HepG2 (cell line): ENCODE measurements at regions not wholly inside any gene's neighbourhood (a gene's known extent, or its start where the extent isn't known, plus 50 kb on each side); places are given as distances from the start of the nearest gene placed in this dataset.
A peak's percentile ranks its signal among the peaks of the same experiment; 100 is the strongest.

ENCODE experiments used
- DR1 ChIP-seq: sonication (generic); formaldehyde crosslinking; IDR thresholded peaks from 2 replicates; pipeline ENCODE4 v1.8.0; 2021; ENCODE audit warnings: mild to moderate bottlenecking, missing genetic modification reagents, inconsistent platforms
- FIP1L1 ChIP-seq: fragments of 200-400 bp; formaldehyde crosslinking; IDR thresholded peaks from 2 replicates; pipeline ENCODE4 v1.6.1; 2018; ENCODE audit warnings: low read depth, mild to moderate bottlenecking, low read length, moderate library complexity, borderline replicate concordance; ENCODE audit not compliant: insufficient read depth
- FOSL1 ChIP-seq: sonication (generic); formaldehyde crosslinking; IDR thresholded peaks from 2 replicates; pipeline ENCODE4 v1.9.0; 2021; ENCODE audit warnings: missing genetic modification reagents, borderline replicate concordance
- GFI1 ChIP-seq: sonication (generic); formaldehyde crosslinking; IDR thresholded peaks from 2 replicates; pipeline ENCODE4 v1.5.0; 2020; ENCODE audit warnings: missing genetic modification reagents, mild to moderate bottlenecking, borderline replicate concordance
- ISX ChIP-seq: sonication (generic); formaldehyde crosslinking; conservative IDR thresholded peaks from 2 replicates; pipeline ENCODE4 v1.5.0; 2020; ENCODE audit warnings: missing genetic modification reagents
- MTA1 ChIP-seq: sonication (generic); formaldehyde crosslinking; IDR thresholded peaks from 2 replicates; pipeline ENCODE4 v1.4.0; 2020; ENCODE audit warnings: missing genetic modification reagents, mild to moderate bottlenecking, borderline replicate concordance
- MTA3 ChIP-seq: sonication (generic); formaldehyde crosslinking; IDR thresholded peaks from 2 replicates; pipeline ENCODE4 v1.4.0; 2020; ENCODE audit warnings: missing genetic modification reagents
- SAP130 ChIP-seq: IDR thresholded peaks from 2 replicates; pipeline ENCODE4 v1.6.1; 2016; ENCODE audit warnings: low read depth
- SPEN ChIP-seq: sonication (generic); formaldehyde crosslinking; IDR thresholded peaks from 2 replicates; pipeline ENCODE4 v1.5.1; 2020; ENCODE audit warnings: low read depth, mild to moderate bottlenecking, missing genetic modification reagents
- SSRP1 ChIP-seq: IDR thresholded peaks from 2 replicates; pipeline ENCODE4 v1.6.1; 2016; ENCODE audit warnings: control low read depth
- ZFP90 ChIP-seq: sonication (generic); formaldehyde crosslinking; IDR thresholded peaks from 2 replicates; pipeline ENCODE4 v1.8.0; 2022; ENCODE audit warnings: missing genetic modification reagents, mild to moderate bottlenecking, inconsistent platforms, borderline replicate concordance
- ZNF331 ChIP-seq: sonication (generic); formaldehyde crosslinking; IDR thresholded peaks from 2 replicates; pipeline ENCODE4 v1.4.0; 2020; ENCODE audit warnings: missing genetic modification reagents
- ZNF34 ChIP-seq: sonication (generic); formaldehyde crosslinking; IDR thresholded peaks from 2 replicates; pipeline ENCODE4 v1.4.0; 2020; ENCODE audit warnings: mild to moderate bottlenecking, missing genetic modification reagents, borderline replicate concordance
- ZNF552 ChIP-seq: sonication (generic); formaldehyde crosslinking; IDR thresholded peaks from 2 replicates; pipeline ENCODE4 v1.9.0; 2022; ENCODE audit warnings: missing genetic modification reagents, mild to moderate bottlenecking, borderline replicate concordance
- TF ChIP-seq, protein P1 (sequence below): IDR thresholded peaks from 2 replicates; pipeline ENCODE4 v1.6.1; 2018; ENCODE audit warnings: missing genetic modification reagents, mild to moderate bottlenecking, missing compliant biosample characterization
- TF ChIP-seq, protein P2 (sequence below): sonication (generic); formaldehyde crosslinking; IDR thresholded peaks from 2 replicates; pipeline ENCODE4 v1.8.0; 2022; ENCODE audit warnings: missing genetic modification reagents, low read depth, mild to moderate bottlenecking, borderline replicate concordance
- TF ChIP-seq, protein P3 (sequence below): IDR thresholded peaks from 2 replicates; pipeline ENCODE4 v1.4.0; 2020; ENCODE audit warnings: mild to moderate bottlenecking, missing genetic modification reagents
- TF ChIP-seq, protein P4 (sequence below): sonication (generic); formaldehyde crosslinking; conservative IDR thresholded peaks from 2 replicates; pipeline ENCODE4 v1.4.0; 2020; ENCODE audit warnings: missing genetic modification reagents
- TF ChIP-seq, protein P5 (sequence below): IDR thresholded peaks from 2 replicates; pipeline ENCODE4 v1.6.1; 2016; ENCODE audit warnings: missing compliant biosample characterization, missing genetic modification reagents, borderline replicate concordance
- TF ChIP-seq, protein P6 (sequence below): IDR thresholded peaks from 2 replicates; pipeline ENCODE4 v1.6.1; 2016
- TF ChIP-seq, protein P7 (sequence below): sonication (generic); formaldehyde crosslinking; IDR thresholded peaks from 2 replicates; pipeline ENCODE4 v1.4.0; 2020; ENCODE audit warnings: missing genetic modification reagents

DNA sequence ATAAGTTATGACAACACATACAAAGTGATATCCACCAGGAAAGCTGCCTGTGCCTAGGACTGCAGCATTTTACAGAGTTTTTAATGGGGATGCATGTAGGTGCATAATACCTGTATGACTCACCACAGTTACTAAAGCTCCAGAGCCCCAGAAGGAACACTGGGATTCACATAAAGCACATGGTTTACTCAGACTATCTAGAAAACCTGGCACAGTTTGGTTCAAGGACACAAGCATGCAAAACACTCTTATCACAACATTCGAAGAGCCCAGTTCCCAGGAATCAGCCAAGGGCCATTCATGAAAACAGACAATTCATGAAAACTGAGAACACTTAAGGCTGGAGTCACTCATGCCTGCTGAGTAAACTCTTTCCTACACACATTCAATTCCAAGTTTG is 261.0 kb downstream of the PYDC2 start (continued):
- TF ChIP-seq SPEN (CRISPR knock-in tag) (no peak), DR1 (no peak), SAP130 (CRISPR knock-in tag) (0 out of 2 replicates have a peak, but pooled peaks have one; percentile 13), FIP1L1 (no peak), SSRP1 (CRISPR knock-in tag) (no peak), ZNF552 (CRISPR knock-in tag) (no peak), ZNF331 (CRISPR knock-in tag) (peak; percentile 47; the same call in 1 of the 2 replicates), MTA3 (CRISPR knock-in tag) (no peak), ZNF34 (CRISPR knock-in tag) (no peak), MTA1 (CRISPR knock-in tag) (no peak), FOSL1 (CRISPR knock-in tag) (peak; percentile 57; the same call in 1 of the 2 replicates), GFI1 (CRISPR knock-in tag) (no peak), ZFP90 (CRISPR knock-in tag) (no peak), ISX (CRISPR knock-in tag) (no peak)
- TF ChIP-seq, protein P1, sequence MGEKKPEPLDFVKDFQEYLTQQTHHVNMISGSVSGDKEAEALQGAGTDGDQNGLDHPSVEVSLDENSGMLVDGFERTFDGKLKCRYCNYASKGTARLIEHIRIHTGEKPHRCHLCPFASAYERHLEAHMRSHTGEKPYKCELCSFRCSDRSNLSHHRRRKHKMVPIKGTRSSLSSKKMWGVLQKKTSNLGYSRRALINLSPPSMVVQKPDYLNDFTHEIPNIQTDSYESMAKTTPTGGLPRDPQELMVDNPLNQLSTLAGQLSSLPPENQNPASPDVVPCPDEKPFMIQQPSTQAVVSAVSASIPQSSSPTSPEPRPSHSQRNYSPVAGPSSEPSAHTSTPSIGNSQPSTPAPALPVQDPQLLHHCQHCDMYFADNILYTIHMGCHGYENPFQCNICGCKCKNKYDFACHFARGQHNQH (CRISPR knock-in tag), result 0 out of 2 replicates have a peak, but pooled peaks have one; percentile 31
- TF ChIP-seq, protein P2, sequence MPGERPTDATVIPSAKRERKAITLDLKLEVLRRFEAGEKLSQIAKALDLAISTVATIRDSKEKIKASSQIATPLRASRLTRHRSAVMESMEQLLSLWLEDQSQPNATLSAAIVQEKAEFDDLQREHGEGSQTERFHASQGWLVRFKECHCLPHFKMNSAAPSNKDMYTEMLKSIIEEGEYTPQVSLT (CRISPR knock-in tag), result no peak
- TF ChIP-seq, protein P3, sequence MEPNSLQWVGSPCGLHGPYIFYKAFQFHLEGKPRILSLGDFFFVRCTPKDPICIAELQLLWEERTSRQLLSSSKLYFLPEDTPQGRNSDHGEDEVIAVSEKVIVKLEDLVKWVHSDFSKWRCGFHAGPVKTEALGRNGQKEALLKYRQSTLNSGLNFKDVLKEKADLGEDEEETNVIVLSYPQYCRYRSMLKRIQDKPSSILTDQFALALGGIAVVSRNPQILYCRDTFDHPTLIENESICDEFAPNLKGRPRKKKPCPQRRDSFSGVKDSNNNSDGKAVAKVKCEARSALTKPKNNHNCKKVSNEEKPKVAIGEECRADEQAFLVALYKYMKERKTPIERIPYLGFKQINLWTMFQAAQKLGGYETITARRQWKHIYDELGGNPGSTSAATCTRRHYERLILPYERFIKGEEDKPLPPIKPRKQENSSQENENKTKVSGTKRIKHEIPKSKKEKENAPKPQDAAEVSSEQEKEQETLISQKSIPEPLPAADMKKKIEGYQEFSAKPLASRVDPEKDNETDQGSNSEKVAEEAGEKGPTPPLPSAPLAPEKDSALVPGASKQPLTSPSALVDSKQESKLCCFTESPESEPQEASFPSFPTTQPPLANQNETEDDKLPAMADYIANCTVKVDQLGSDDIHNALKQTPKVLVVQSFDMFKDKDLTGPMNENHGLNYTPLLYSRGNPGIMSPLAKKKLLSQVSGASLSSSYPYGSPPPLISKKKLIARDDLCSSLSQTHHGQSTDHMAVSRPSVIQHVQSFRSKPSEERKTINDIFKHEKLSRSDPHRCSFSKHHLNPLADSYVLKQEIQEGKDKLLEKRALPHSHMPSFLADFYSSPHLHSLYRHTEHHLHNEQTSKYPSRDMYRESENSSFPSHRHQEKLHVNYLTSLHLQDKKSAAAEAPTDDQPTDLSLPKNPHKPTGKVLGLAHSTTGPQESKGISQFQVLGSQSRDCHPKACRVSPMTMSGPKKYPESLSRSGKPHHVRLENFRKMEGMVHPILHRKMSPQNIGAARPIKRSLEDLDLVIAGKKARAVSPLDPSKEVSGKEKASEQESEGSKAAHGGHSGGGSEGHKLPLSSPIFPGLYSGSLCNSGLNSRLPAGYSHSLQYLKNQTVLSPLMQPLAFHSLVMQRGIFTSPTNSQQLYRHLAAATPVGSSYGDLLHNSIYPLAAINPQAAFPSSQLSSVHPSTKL, result peak; percentile 78
- TF ChIP-seq, protein P4, sequence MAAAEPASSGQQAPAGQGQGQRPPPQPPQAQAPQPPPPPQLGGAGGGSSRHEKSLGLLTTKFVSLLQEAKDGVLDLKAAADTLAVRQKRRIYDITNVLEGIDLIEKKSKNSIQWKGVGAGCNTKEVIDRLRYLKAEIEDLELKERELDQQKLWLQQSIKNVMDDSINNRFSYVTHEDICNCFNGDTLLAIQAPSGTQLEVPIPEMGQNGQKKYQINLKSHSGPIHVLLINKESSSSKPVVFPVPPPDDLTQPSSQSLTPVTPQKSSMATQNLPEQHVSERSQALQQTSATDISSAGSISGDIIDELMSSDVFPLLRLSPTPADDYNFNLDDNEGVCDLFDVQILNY (CRISPR knock-in tag), result no peak
- TF ChIP-seq, protein P5, sequence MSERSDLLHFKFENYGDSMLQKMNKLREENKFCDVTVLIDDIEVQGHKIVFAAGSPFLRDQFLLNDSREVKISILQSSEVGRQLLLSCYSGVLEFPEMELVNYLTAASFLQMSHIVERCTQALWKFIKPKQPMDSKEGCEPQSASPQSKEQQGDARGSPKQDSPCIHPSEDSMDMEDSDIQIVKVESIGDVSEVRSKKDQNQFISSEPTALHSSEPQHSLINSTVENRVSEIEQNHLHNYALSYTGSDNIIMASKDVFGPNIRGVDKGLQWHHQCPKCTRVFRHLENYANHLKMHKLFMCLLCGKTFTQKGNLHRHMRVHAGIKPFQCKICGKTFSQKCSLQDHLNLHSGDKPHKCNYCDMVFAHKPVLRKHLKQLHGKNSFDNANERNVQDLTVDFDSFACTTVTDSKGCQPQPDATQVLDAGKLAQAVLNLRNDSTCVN (CRISPR knock-in tag), result peak; percentile 99
- TF ChIP-seq, protein P6, sequence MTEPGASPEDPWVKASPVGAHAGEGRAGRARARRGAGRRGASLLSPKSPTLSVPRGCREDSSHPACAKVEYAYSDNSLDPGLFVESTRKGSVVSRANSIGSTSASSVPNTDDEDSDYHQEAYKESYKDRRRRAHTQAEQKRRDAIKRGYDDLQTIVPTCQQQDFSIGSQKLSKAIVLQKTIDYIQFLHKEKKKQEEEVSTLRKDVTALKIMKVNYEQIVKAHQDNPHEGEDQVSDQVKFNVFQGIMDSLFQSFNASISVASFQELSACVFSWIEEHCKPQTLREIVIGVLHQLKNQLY, result no peak
- TF ChIP-seq, protein P7, sequence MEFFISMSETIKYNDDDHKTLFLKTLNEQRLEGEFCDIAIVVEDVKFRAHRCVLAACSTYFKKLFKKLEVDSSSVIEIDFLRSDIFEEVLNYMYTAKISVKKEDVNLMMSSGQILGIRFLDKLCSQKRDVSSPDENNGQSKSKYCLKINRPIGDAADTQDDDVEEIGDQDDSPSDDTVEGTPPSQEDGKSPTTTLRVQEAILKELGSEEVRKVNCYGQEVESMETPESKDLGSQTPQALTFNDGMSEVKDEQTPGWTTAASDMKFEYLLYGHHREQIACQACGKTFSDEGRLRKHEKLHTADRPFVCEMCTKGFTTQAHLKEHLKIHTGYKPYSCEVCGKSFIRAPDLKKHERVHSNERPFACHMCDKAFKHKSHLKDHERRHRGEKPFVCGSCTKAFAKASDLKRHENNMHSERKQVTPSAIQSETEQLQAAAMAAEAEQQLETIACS, result no peak
